Stimulated activated CD4-positive, alpha-beta T cell treated with anti-CD3 and anti-CD28 coated beads, Interleukin-2, amount 100 ng/mL, for 4 hours (primary cell): ENCODE measurements at regions not wholly inside any gene's neighbourhood (a gene's known extent, or its start where the extent isn't known, plus 50 kb on each side); places are given as distances from the start of the nearest gene placed in this dataset.

ENCODE experiments used
- DNase-seq: peaks from one replicate; pipeline ENCODE4 v3.0.0-alpha.2; 2020; ENCODE audit warnings: low read depth

DNA sequence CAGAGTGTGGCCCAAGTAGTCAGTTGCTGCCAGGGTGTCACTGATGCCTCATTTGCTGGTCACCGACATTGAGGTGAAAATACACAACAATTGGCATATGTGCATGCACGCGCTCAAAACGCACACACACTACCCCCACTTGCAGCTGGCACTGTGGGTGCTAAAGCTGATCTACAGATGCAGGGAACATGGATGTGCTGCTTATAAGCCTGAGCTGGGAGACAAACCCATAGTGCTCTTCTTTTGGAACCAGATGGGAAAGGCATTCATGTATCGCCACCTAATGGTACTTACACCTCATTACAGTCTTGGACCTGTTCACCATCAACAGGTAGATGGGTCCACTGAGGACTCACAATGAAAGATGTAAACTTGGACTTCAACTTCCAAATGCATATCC lies 70.3 kb upstream of the CAMK1G start:
- DNase-seq = no peak

DNA sequence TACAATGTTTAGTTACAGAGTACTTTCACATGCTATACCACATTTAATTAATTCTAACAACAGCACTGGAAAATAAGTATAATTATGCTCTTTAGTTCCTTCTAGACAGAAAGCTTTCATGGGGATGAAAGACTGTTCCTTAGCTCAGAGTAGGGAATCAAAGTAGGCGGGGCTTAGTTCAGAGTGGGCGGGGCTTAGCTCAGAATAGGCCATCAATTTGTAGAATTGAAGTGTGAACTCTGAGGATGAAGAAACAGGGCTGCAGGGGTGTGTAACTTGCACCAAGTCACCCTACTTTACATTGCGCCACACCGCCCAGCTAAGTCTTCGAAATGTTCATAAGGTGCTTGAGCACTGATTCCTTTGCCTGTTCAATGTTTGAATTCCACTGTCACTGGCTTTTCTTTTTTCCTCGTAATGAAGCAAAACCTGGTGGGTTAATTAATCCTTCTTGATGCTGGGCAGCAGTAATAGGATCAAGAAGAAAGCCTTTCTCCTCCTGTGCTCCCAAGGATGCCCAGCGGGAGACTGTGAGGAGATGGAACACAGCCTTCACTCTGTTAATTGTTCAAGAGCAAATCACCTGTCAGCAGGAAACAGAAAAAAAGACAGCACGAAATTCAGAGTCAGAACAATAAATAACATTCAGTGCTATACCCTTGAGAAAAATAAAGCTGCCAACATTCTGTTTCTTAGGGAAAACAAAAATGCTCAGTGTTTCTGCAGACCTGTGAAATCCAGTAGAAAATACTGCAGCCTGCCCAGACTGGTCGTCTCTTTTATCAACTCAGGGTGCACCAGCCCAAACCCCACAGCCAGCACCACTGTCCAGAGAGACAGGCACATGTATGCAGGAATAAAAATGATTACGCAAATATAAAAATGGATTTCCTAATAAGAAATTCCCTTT lies 66.5 kb upstream of the CAMK1G start:
- DNase-seq = no peak

DNA sequence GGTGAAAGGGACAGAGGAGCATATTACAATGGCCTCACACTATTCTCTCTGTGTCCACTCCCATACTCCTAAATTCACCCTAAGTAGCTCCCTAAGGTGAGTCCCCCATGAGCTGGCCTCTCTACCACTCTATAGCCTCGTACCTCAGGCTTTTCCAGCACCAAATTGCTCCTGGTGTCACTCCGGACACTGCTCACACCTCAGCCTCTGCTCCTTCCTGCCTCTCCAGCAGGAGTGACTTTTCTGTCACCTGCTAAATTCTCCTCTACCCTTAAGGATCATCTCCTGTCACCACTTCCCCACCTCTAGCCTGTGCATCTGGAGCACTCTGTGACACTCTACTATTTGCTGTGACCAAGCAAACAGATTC lies 65.8 kb upstream of the CAMK1G start:
- no peak for DNase-seq

DNA sequence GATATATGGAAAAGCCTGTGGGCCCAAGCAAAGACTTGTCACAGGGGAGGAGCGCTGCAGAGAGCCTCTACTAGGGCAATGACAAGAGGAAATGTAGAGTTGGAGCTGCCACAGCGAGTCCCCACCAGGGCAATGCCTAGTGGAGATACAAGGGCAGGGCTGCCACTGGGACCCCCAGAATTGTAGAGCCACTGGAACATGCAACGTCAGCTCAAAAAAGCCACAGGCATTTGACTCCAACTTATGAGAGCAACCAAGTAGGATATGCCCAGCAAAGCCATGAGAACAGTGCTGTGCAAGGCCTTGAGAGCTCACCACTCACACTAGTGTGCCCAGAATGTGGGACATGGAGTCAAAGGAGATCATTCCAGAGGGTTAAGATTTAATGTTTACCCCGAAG lies 63.7 kb upstream of the CAMK1G start:
- no peak for DNase-seq

- no peak for DNase-seq
These were observed 60.7 kb upstream of the CAMK1G start for GRCh38 chr1:209522826-209523225.

- no peak for DNase-seq
These were observed 57.4 kb upstream of the CAMK1G start for GRCh38 chr1:209526137-209526536.

GRCh38 chr1:209527372-209527771 lies 56.1 kb upstream of the CAMK1G start:
- DNase-seq = no peak

- no peak for DNase-seq
These were observed 55.4 kb upstream of the CAMK1G start for GRCh38 chr1:209527993-209528717.

DNA sequence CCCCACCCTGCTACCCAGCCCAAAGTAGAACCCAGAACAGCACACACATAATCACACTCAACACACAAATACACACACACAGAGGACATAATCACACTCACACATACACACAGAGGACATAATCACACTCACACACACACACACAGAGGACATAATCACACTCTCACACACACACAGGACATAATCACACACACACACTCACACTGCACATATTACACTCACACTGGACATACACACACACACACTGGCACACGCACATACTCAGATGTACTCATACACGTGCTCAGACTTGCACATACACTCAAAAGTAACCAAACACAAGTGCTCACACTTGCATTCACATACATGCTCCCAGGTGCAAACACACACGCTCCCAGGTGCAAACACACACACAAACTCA lies 54.3 kb upstream of the CAMK1G start:
- no peak for DNase-seq

- no peak for DNase-seq
These were observed 52.5 kb upstream of the CAMK1G start for GRCh38 chr1:209531006-209531405.

DNA sequence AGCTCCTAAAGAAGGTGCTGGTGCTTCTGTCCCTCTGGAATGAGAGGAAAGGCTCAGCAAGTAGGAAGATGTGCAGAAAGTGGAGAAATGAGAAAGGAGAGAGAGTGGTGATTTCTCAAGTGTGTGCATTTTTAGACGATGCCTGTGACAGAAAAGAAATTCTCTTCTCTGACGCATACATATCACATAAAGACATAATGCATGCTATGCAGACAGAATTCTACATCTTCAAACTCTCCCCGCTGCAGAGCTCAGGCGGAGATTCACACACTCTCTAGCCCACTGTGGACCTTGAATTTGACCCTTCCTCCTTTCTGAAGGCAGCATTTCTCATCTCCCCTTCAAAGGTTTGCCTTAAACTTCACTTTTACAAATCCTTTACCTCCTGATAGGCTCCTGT lies 52.0 kb upstream of the CAMK1G start:
- DNase-seq = no peak
